ENCODE measurements at regions not wholly inside any gene's neighbourhood (a gene's known extent, or its start where the extent isn't known, plus 50 kb on each side); places are given as distances from the start of the nearest gene placed in this dataset.

DNA sequence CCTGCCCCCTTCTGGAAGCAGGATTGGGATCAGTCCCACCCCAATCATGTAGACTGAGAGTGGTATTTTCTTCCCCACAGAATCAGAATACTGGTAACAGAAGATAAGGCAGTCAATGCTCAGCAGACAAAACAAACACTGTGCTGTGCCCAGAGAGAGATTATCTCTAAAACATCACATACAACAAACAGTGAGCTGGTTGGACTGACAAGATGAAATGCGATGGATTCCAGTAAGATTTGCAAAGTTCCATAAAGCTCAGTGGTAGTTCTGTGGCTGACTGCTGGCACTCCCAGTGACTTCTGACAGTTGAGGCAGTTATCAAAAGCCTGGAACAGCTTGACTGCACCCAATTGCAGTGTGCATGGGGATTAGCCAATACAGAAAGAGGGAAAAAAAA, 311.5 kb upstream of the MGAT5 start:
- no peak for DNase-seq (ENCODE audit: low read depth)
- TF ChIP-seq, protein P1, sequence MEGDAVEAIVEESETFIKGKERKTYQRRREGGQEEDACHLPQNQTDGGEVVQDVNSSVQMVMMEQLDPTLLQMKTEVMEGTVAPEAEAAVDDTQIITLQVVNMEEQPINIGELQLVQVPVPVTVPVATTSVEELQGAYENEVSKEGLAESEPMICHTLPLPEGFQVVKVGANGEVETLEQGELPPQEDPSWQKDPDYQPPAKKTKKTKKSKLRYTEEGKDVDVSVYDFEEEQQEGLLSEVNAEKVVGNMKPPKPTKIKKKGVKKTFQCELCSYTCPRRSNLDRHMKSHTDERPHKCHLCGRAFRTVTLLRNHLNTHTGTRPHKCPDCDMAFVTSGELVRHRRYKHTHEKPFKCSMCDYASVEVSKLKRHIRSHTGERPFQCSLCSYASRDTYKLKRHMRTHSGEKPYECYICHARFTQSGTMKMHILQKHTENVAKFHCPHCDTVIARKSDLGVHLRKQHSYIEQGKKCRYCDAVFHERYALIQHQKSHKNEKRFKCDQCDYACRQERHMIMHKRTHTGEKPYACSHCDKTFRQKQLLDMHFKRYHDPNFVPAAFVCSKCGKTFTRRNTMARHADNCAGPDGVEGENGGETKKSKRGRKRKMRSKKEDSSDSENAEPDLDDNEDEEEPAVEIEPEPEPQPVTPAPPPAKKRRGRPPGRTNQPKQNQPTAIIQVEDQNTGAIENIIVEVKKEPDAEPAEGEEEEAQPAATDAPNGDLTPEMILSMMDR (conservative IDR thresholded peaks at IDR 0.05; ENCODE audit: low read length), result no peak
- H3K4me3 ChIP-seq (ENCODE audit: low read length), result no peak overlapping the region

DNA sequence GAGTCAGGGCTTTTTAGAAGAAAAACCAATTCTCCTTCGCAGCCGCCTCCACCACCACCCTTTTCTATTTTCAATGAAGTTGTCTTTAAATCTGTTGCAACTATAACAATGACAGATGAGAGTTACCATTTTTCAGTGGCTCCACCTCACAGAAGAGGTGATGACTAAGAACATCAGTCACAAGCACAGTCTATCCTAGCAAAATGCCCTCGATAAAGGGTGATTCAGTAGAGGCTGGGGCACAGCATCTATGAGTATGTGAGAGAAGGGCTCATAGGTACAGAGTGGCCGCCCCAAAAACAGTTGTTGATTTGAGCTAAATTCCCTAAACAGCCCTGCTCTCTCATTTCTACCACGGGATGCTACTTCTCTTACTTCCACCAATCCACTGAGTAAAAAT, 310.8 kb upstream of the MGAT5 start:
- H3K4me3 ChIP-seq (ENCODE audit: low read length), result no peak overlapping the region
- DNase-seq (ENCODE audit: low read depth), result no peak
- TF ChIP-seq, protein P1 (conservative IDR thresholded peaks at IDR 0.05; ENCODE audit: low read length), result no peak

DNA sequence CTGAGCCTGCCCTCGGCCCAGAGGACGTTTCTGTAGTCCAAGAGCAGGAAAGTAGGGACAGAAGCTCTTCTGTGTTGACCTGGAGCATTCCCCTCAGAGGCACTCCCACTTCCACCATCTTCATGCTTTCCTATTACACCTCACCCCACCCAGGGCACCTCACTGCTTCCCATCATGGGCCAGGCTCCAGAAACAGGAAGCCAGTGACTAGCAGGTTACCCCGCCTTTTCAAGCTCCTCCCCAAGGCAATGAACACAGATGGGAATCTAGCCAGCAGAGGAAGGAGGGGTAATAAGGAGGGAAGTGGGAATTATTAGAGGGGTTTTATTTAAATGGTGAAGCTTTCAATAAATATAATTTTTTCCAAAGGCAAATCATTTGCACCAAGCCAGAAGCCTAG, 308.8 kb upstream of the MGAT5 start:
- TF ChIP-seq, protein P1 (conservative IDR thresholded peaks at IDR 0.05; ENCODE audit: low read length), result no peak
- no peak for DNase-seq (ENCODE audit: low read depth)
- H3K4me3 ChIP-seq (ENCODE audit: low read length), result no peak overlapping the region

DNA sequence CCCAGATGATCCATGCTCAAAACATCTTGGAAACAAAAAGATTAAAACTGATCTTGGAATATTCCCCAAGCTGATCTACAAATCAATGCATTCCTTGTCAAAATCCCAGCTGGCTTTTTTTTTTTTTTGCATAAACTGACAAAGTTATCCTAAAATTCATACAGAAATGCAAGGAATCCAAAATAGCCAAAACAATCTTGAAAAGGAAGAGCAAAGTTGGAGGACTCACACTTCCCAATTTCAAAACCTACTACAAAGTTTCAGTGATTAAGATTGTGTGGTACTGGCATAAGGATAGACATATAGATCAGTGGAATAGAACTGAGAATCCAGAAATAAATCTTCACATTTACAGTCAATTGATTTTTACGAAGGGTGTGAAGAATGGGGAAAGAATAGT, 306.8 kb upstream of the MGAT5 start:
- DNase-seq (ENCODE audit: low read depth), result no peak
- H3K4me3 ChIP-seq (ENCODE audit: low read length), result no peak overlapping the region
- TF ChIP-seq, protein P1 (conservative IDR thresholded peaks at IDR 0.05; ENCODE audit: low read length), result no peak

DNA sequence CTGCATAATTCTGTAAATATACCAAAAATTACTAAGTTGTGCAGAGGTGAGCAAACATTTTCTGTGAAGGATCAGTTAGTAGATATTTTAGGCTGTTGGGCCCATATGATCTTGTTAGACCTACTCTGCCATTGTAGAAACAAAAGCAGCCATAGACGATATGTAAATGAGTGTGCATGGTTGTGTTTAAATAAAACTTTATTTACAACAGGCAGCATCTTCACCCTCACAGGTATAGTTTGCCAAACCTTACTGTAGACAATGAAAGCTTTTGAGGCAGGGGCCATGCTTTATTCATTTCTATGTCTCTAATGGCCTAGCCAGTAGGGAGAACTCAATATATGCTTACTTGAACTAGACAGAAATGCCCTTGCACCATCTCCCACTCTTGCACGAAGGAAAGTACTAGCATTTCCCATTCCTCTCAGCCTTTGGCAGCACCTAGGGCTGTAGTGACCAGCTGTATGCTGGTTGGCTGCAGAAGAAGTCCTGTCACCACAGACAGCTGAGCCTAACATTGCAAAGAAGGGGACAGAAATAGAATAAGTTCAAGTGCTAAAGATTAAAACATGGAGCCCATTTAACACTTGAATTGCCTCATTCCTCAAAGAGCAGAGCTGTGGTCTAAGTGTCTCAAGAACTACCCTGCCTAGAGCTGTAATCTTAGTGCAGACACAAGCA, 305.1 kb upstream of the MGAT5 start:
- no peak overlapping the region for H3K4me3 ChIP-seq (ENCODE audit: low read length)
- TF ChIP-seq, protein P1 (conservative IDR thresholded peaks at IDR 0.05; ENCODE audit: low read length), result no peak
- DNase-seq (ENCODE audit: low read depth), result no peak

DNA sequence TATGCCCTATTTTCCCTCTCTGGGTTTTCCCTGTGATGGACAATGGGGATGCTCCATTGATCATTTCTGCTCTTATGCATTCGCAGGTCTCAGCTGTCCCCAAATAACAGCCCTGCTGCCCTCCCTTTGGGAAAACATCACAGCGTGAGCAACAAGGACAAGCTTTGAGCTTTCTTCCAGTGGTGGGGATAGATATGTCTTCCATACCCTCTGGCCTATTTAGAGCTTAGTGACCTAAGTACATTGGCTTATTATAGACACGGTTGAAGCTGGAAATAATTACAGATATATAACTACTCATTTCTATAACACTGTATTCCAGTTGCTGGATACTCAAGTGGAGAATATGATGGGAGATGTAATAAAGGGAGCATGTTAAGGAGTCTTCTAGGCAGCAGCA, 304.3 kb upstream of the MGAT5 start:
- no peak overlapping the region for H3K4me3 ChIP-seq (ENCODE audit: low read length)
- DNase-seq (ENCODE audit: low read depth), result no peak
- TF ChIP-seq, protein P1 (conservative IDR thresholded peaks at IDR 0.05; ENCODE audit: low read length), result no peak

DNA sequence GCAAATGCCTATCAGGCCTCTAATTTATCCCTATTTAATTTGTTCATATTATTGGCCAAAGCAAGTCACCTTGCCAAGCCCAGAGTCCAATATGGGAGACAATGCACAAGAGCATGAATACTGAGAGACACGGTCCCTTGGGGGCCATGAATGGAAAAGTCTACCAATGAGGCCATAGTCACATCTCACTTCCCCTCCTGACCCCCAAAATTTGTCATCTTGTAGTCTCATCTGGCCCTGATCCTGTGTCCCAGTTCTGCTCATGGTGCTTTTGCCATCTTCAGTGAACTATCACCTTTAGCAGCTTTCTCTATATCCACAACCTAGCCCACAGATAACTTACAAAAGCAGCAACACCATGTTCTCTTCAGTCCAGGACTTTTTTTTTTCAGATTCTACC, 302.7 kb upstream of the MGAT5 start:
- TF ChIP-seq, protein P1 (conservative IDR thresholded peaks at IDR 0.05; ENCODE audit: low read length), result no peak
- H3K4me3 ChIP-seq (ENCODE audit: low read length), result no peak overlapping the region
- no peak for DNase-seq (ENCODE audit: low read depth)
